GM12874 (cell line): ENCODE measurements at regions not wholly inside any gene's neighbourhood (a gene's known extent, or its start where the extent isn't known, plus 50 kb on each side); places are given as distances from the start of the nearest gene placed in this dataset.

Source experiments
- TF ChIP-seq, protein P1 (sequence below): IDR thresholded peaks from 2 replicates; pipeline ENCODE4 v1.5.1; 2011; ENCODE audit warnings: low read depth, mild to moderate bottlenecking, control low read depth, low read length, moderate library complexity; ENCODE audit not compliant: insufficient read depth

GRCh38 chr5:66475731-66476130 lies 120.5 kb upstream of the MAST4 start:
- TF ChIP-seq, protein P1, sequence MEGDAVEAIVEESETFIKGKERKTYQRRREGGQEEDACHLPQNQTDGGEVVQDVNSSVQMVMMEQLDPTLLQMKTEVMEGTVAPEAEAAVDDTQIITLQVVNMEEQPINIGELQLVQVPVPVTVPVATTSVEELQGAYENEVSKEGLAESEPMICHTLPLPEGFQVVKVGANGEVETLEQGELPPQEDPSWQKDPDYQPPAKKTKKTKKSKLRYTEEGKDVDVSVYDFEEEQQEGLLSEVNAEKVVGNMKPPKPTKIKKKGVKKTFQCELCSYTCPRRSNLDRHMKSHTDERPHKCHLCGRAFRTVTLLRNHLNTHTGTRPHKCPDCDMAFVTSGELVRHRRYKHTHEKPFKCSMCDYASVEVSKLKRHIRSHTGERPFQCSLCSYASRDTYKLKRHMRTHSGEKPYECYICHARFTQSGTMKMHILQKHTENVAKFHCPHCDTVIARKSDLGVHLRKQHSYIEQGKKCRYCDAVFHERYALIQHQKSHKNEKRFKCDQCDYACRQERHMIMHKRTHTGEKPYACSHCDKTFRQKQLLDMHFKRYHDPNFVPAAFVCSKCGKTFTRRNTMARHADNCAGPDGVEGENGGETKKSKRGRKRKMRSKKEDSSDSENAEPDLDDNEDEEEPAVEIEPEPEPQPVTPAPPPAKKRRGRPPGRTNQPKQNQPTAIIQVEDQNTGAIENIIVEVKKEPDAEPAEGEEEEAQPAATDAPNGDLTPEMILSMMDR = no peak

DNA sequence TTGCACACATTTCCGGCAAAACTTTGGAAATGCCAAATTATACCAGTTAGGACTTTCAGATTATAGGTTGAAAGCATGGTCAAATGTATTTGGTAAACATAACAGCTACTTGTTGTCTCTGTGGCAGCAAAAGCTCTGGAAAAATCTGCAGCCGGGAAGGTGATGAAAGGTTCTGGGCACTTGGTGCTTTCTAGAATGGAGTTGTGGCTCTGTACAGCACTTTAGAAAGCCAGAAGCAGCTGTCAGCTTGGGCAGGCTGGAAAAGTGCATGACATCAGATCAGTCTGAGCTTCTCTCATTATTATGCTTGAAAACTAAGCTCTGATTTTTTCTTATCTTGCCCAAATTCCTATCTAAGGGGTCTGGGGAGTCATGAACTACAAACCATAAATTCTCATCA lies 118.6 kb upstream of the MAST4 start:
- TF ChIP-seq, protein P1 = no peak

DNA sequence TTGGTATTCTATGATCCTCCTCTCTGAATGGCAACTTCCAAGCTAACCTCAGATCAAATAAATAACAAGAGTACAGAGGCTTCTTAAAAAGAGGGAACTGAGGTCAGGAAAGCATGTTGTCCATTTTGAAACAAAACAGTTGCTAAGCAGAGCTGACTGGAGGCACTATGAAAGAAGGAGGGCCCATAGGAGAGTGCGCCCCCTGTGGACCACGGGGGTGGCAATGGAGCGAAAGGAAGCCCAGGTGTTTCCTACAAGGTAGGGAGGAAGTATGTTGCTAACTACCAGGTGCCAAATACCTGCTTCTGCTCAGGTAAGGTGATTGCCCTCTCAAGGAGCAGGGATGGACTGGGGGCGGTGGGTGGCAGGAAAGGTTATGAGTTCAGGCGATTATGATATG lies 101.8 kb upstream of the MAST4 start:
- TF ChIP-seq, protein P1 = peak; percentile 54

DNA sequence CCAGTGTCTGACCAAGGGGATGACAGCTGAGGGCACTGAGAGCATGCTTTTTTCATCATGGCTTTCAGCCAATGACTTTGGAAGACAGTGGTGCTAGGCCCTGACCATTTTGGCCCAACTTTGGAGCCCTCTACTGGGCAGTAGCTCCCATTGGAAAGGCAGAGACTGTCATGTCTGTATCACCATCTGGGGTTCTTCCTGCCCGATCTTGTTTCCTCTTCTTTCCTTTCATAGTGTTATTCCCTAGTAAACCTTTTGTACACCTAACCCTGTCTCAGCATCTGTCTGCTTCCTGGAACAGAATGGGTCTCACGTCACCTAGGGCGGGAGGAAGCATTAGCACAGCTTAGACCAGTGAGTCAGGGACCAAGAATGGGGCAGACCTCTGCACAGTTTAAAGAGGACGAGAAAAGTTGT lies 97.4 kb upstream of the MAST4 start:
- TF ChIP-seq, protein P1 = peak; percentile 30; the same call in 1 of the 2 replicates

GRCh38 chr5:66503203-66503789 lies 92.9 kb upstream of the MAST4 start:
- TF ChIP-seq, protein P1 = no peak

DNA sequence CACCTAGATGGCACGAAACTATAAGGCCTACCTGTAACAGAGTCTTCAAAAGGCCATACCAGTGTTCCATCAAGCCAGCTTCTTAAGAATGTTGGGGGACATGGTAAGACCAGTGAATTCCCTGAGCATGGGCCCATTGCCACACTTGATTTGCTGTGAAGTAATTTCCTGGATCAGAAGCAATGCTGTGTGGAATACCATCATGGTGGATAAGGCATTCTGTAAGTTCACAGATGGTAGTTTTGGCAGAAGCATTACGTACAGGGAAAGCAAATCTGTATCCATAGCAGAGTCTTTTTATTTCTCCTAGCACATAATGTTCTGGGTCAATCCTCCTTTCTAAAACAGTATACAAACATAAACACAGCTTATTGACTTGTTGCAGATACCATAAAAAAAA lies 89.1 kb upstream of the MAST4 start:
- TF ChIP-seq, protein P1 = no peak

DNA sequence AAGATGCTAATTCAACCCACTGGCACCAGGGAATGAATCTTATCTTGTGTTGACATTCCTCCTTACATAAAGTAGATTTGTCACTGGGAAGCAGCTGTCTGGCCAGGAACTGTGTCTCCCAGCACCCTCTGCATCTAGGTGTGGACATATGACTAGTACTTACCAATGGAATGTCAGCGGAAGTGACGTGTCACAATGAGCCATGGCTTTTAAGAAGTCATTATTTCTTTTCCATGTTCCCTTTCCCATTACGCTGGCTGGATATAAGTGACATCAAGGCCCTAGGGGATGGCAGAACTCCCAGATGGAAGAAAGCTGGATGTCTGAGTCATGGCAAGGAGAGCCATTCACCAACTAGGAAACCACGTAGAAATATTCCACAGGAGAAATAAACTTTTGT lies 84.7 kb upstream of the MAST4 start:
- TF ChIP-seq, protein P1 = no peak
